ENCODE measurements at regions not wholly inside any gene's neighbourhood (a gene's known extent, or its start where the extent isn't known, plus 50 kb on each side); places are given as distances from the start of the nearest gene placed in this dataset.

DNA sequence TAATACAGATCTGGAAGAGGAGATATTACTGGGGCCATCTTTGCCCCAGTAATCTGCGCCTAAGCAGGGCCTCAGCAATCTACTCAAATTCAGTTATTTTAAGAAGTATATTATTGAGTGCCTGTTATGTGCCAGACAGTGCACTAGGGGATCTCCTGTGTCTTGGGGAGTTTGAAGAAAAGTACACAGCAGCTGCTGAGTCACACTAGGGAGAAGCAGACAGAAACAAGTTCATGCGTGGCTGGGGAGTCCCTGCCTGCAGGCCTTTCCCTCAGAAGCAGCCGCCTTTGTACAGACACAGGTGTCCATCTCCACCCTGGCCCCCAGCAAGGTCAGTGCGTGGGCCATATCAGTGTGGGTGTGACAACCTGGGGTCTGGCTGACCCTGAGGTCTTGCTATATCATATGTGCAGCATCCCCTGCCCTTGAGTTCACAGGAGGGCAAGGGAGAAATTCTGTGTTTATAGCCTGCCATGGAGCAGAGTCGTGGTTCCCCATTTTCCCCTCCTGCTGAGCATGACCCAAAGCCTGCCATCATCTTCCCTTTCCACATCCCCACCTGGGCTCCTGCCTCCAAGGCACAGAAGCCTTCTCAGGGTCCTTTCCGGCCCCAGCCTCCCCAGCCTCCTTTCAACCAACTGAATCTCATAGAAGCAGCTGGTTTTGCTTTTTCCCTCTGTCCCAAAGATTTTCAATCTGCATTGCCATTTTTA lies 229.9 kb upstream of the SDK2 start:
- no peak overlapping the region for H4K8ac ChIP-seq (ENCODE audit: extremely low read depth, insufficient read depth, low read length)
- H3K23me2 ChIP-seq (ENCODE audit: low read depth, low read length), result no peaks in the 10 kb centered on the region; the same call in 1 of the 2 replicates
- no peak overlapping the region for H3K4me2 ChIP-seq (ENCODE audit: insufficient read depth in 1 of 2, low read depth in 2 of 2, low read length in 2 of 2)
- H3K4me1 ChIP-seq (replicated peaks in 1 of 4; ENCODE audit: control insufficient read depth in 3 of 4, insufficient read depth in 4 of 4, low read length in 3 of 4), result peaks cover 0 to 2% (median 0%) of the 10 kb centered on the region in 4 experiments; a peak in 2 of 7 replicates
- H3K79me2 ChIP-seq (ENCODE audit: control insufficient read depth in 1 of 2, insufficient read depth in 2 of 2, low read length in 2 of 2), result no peaks in the 10 kb centered on the region
- no peaks in the 10 kb centered on the region for H3K79me1 ChIP-seq (ENCODE audit: low read depth, low read length)
- H2BK120ac ChIP-seq (replicated peaks; ENCODE audit: low read depth, low read length), result no peak overlapping the region
- no peaks in the 10 kb centered on the region for H3K36me3 ChIP-seq (ENCODE audit: control insufficient read depth in 2 of 4, insufficient read depth in 4 of 4, low read length in 3 of 4)
- no peak for FAIRE-seq
- H3K4ac ChIP-seq (replicated peaks; ENCODE audit: insufficient read length, low read depth, low read length), result no peak overlapping the region
- WGBS, 2 experiments (ENCODE audit: extremely low coverage in 1 of 2, insufficient coverage in 1 of 2, insufficient read length in 1 of 2, insufficient replicate concordance in 2 of 2, low coverage in 1 of 2, low lambda C conversion rate in 2 of 2, missing lambda C conversion rate in 1 of 2), result 82% methylated on average over 6 of the region's 6 CpGs; no CpG with 5 or more reads in 1 of the 2 experiments
- ChIA-PET POLR2A (ENCODE audit: partially characterized antibody) (no interaction called here), CTCF (ENCODE audit: partially characterized antibody) (interaction anchor here (0.8 kb wide), 1 partner anchor 40 kb away, joined by 3 read pairs; no protein-coding TSS in a partner anchor)
- no peak overlapping the region for H3K23ac ChIP-seq (ENCODE audit: insufficient read length)
- H4K91ac ChIP-seq (replicated peaks; ENCODE audit: insufficient read length, low read length), result no peak overlapping the region
- H3K14ac ChIP-seq (ENCODE audit: insufficient read length), result no peak overlapping the region
- DNase-seq (ENCODE audit: low read depth in 1 of 2, low spot score in 2 of 2), result no peak
- H2BK5ac ChIP-seq (ENCODE audit: low read depth, low read length), result no peak overlapping the region
- H4K20me1 ChIP-seq (replicated peaks in 1 of 2; ENCODE audit: control insufficient read depth in 1 of 2, insufficient read depth in 2 of 2, low read length in 2 of 2), result no peaks in the 10 kb centered on the region
- no peaks in the 10 kb centered on the region for H3K9me3 ChIP-seq (ENCODE audit: insufficient read depth in 2 of 2, low read depth in 1 of 2, low read length in 1 of 2)
- no peak overlapping the region for H3K4me3 ChIP-seq (ENCODE audit: extremely low read depth in 1 of 4, insufficient read depth in 2 of 4, low read depth in 3 of 4, low read length in 4 of 4)
- no peak overlapping the region for H3K27ac ChIP-seq (ENCODE audit: low read depth, low read length)
- no peak overlapping the region for H2AK5ac ChIP-seq (ENCODE audit: low read depth, low read length)
- H2BK15ac ChIP-seq (ENCODE audit: low read length), result no peak overlapping the region
- H4K5ac ChIP-seq (ENCODE audit: insufficient read length, low read depth, low read length), result no peak overlapping the region
- no peak overlapping the region for H3K56ac ChIP-seq (replicated peaks; ENCODE audit: insufficient read length, low read depth, low read length)
- H2BK12ac ChIP-seq (ENCODE audit: low read depth, low read length), result no peak overlapping the region
- H3K27me3 ChIP-seq (replicated peaks in 1 of 4; ENCODE audit: control insufficient read depth in 3 of 4, extremely low read depth in 1 of 4, insufficient read depth in 3 of 4, low read length in 3 of 4), result no peaks in the 10 kb centered on the region; a peak in 1 of 7 replicates
- H3K9ac ChIP-seq (replicated peaks in 1 of 4; ENCODE audit: extremely low read depth in 1 of 4, low read depth in 3 of 4, low read length in 3 of 4), result no peak overlapping the region
- H2BK20ac ChIP-seq (ENCODE audit: low read length), result no peak overlapping the region
- no peak overlapping the region for H3K18ac ChIP-seq (ENCODE audit: extremely low read depth, low read length)
- H2AFZ ChIP-seq (ENCODE audit: low read length), result no peak overlapping the region
- TF ChIP-seq FOSL1 (IDR thresholded peaks at IDR 0.05; ENCODE audit: insufficient read depth, low read depth, low read length) (no peak), SIN3A (conservative IDR thresholded peaks at IDR 0.05 in 1 of 2, IDR thresholded peaks at IDR 0.05 in 1 of 2; ENCODE audit: low read depth in 1 of 2, low read length in 2 of 2) (no peak), CBX8 (IDR thresholded peaks at IDR 0.05; ENCODE audit: borderline replicate concordance, low read depth, low read length) (no peak), NRF1 (IDR thresholded peaks at IDR 0.05; ENCODE audit: low read depth, low read length) (no peak), SAP30 (IDR thresholded peaks at IDR 0.05; ENCODE audit: insufficient read depth, insufficient replicate concordance, low read length) (no peak), POLR2A (IDR thresholded peaks at IDR 0.05; ENCODE audit: control extremely low read depth in 1 of 2, low read depth in 2 of 2, low read length in 2 of 2) (no peak), EZH2 (IDR thresholded peaks at IDR 0.05; ENCODE audit: low read depth, low read length, severe bottlenecking) (no peak), SIX5 (IDR thresholded peaks at IDR 0.05; ENCODE audit: low read depth, low read length) (no peak), POU5F1 (IDR thresholded peaks at IDR 0.05; ENCODE audit: low read depth, low read length) (no peak), BACH1 (IDR thresholded peaks at IDR 0.05; ENCODE audit: low read length) (no peak), SUZ12 (IDR thresholded peaks at IDR 0.05; ENCODE audit: low read length) (no peak), KDM1A (IDR thresholded peaks at IDR 0.05; ENCODE audit: borderline replicate concordance, low read length) (no peak), SP4 (IDR thresholded peaks at IDR 0.05; ENCODE audit: low read length) (no peak), HDAC6 (IDR thresholded peaks at IDR 0.05; ENCODE audit: low read depth, low read length) (no peak)
